GM18507 (cell line): ENCODE measurements at regions not wholly inside any gene's neighbourhood (a gene's known extent, or its start where the extent isn't known, plus 50 kb on each side); places are given as distances from the start of the nearest gene placed in this dataset.

Experiments
- DNase-seq: peaks from one replicate; pipeline ENCODE4 v3.0.0; 2011; ENCODE audit warnings: low read depth; ENCODE audit not compliant: insufficient read length; ENCODE audit errors: extremely low spot score
- FAIRE-seq: peaks from 2 replicates; lab custom pipeline; 2011; peaks lifted over from hg19 to GRCh38; lab: Jason Lieb, UNC

DNA sequence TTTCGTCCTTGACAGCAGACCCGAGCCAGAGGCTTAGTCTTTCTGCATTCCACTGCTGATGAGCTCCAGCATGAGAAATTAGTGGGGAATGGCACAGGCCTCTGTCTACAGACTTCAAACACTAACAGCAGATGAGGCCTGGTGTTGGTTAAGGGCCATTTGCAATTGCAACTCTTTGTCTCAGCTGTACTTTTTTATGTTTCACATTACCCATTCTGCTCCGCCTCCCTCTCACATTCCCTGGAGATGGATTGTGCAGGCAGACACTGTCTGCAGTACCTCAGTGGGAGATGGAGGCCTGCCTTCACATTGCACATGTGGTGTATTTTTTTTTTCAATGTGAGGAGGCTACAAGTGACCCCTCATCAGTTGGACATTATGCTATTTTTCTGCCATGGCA lies 370.2 kb downstream of the DUSP10 start:
- FAIRE-seq (no peak), DNase-seq (no peak)

DNA sequence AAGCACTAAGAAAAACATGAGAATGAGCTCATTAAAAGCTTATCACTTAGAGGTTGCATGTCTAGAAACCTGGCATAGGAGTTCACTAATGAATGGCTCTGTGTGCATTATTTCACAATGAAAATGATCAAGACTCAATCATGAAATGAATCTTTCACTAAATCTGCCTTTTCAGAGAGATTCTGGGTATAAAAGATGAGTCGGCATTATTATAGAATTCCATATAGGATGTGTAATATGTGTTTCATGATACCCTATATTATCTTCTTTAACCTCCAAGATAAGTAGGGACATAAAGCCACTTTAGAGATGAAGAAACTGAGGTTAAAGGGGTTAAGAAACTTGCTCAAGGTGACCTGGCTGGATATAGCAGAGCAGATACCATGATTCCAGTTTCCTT lies 368.1 kb downstream of the DUSP10 start:
- DNase-seq = no peak
- FAIRE-seq = no peak

DNA sequence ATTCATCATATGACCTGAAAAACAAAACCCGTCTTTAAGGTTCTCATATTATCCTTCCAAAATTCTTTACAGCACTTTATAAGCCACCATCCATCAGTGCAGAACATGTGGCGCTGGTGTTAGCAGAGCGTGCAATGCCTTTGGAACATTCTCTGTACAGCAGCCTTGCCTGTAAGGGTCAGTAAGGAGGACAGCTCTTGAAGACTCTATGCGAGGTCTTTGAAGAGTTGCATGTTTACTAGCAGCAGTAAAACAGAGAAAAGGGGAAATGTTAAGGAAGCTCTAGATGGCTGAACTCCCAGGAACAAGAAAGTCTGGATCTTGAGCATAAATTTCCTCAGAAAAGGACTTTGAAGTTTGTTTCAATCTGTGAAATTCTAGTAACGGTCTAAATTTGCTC lies 365.6 kb downstream of the DUSP10 start:
- FAIRE-seq = no peak
- DNase-seq = no peak

DNA sequence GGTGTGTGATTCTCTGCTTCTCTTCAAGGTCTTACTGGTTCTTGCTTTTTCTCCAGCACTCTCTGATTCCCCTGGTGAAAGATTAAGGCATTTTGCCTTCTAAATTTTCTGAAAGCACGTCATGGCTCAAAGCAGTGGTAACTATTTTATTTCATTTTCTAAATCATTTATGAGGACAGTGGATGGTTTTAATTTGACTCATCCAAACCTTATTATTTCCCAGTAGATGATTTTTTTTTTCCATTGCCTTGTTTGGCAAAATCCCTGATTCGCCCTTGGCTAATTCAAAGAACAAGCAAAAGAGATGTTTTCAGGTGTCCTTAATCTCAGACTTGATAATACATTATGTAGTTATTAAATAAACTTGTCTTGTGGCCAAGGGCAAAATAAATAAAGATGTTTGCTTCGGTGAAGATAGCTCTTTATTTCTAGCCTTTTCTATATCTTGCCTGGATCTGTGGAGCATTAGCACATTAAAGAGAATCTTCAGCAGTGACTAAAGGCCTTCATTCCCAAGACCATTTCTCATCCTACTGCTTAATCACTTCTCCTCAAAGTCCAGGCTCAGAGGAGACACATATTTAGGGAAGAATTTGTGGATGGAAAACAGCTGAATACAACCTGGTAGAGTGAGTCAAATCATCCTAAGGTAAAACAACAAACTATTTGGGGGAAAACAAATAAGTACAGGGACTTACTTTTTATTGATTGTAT lies 359.8 kb downstream of the DUSP10 start:
- FAIRE-seq (no peak), DNase-seq (no peak)

DNA sequence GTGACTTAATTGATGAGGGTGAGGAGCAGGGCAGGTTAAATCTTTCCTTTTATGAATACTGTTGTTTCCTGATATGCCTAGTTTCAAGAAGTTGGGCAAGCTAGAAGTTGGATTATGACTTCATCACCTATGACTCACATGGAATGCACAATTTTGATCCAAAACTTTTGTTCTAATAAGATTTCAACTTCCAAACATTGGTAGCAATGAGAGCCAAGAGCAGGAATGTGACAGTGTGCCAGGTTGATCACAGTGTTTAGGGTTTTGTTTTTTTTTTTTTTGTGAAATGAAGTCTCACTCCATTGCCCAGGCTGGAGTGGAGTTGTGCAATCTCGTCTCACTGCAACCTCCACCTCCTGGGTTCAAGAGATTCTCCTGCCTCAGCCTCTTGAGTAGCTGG lies 349.4 kb downstream of the DUSP10 start:
- FAIRE-seq (no peak), DNase-seq (no peak)

DNA sequence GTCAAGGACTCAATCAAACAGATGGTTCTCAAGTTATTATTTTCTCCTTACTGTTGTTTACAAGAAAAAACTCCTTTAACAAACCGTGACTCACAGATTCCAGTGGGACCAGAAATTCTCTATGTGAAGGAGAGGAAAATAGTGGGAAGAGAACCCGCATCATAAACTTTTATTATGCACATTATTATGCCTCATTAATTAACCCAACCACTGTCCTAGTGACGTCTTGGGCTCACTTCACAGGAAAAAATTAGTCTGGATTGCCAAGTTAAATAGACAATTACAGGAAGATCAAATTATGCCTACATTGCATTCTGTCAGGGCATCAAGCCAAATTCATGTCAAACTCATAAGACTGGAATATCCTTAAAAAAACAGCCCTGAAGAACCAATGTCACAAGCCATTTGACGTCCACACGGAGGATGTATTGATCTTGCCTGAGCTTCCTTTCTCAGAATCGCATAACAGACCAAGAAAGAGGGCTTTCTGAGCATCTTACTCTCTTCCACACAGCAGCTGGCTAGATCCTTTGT lies 347.8 kb downstream of the DUSP10 start:
- FAIRE-seq (no peak), DNase-seq (no peak)

DNA sequence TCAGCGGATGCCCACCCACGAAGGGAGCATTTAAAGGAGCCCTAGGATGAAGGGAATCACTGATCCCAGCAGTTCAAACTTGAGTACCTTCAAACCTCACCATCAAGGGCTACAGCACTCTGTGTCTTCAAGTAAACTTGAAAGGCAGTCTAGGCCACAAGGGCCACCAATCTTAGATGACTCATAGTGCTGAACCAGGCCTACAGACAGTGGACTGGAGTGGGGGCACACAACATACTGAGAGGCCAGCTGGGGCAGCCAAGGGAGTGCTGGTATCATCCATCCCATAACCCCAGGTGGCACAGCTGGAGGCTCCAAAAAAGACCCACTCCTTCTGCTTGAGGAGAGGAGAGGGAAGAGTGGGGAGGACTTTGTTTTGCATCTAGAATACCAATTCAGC lies 345.4 kb downstream of the DUSP10 start:
- no peak for FAIRE-seq

DNA sequence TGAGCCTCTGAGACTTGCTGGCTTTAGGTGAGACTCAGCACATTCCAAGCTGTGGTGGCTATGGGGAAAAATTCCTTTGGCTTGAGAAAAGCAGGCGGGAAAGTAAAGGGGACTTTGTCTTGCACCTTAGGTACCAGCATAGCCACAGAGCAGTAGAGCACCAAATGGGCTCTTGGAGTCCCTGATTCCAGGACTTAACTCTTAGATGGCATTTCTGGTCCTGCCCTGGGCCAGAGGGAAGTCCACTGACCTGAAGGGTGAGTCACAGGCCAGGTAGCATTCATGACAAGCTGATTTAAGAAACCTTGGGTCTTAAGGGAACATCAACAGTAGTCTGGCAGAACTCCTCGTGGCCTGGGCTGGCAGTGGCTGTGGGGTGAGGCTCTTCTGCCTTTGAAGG lies 344.7 kb downstream of the DUSP10 start:
- no peak for DNase-seq
- FAIRE-seq = no peak

More for the DNA sequence above, 345.4 kb downstream of the DUSP10 start:
- DNase-seq = no peak

DNA sequence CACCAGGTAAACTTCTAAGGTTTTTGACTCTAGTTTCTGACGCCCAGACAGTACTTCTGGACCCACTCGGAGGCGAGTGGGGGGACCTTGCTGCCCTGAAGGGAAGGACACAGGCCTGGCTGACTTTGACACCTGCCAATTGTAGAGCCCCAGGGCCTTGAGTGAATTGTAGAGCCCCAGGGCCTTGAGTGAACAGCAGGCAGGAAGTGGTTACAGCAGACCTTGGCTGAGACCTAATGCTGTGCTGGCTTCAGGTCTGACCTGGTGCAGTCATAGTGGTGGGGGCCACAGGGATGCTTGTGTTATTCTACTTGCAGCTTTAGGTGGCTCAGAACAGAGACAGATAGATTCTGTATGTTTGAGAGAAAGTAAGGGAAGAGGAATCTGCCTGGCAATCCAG lies 344.3 kb downstream of the DUSP10 start:
- no peak for DNase-seq
- no peak for FAIRE-seq

DNA sequence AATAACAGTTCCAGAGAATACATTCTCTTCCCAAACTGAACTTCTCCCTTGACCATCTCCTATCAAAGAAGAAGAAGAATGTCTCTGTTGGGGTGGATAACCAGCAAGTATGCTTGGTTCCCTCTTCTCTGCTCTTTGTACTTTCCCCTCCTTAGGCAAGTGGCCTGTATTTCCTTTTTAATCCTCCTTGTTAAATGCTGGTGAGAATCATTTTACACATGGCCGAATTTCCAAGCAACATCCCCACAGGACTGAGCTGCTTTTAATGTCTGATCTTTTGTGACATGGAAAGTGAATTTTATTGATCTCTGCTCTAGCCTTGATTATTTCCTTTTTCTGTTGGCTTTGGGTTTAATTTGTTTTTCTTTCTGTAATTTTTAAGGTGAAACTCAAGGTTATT lies 336.7 kb downstream of the DUSP10 start:
- DNase-seq (no peak), FAIRE-seq (no peak)

DNA sequence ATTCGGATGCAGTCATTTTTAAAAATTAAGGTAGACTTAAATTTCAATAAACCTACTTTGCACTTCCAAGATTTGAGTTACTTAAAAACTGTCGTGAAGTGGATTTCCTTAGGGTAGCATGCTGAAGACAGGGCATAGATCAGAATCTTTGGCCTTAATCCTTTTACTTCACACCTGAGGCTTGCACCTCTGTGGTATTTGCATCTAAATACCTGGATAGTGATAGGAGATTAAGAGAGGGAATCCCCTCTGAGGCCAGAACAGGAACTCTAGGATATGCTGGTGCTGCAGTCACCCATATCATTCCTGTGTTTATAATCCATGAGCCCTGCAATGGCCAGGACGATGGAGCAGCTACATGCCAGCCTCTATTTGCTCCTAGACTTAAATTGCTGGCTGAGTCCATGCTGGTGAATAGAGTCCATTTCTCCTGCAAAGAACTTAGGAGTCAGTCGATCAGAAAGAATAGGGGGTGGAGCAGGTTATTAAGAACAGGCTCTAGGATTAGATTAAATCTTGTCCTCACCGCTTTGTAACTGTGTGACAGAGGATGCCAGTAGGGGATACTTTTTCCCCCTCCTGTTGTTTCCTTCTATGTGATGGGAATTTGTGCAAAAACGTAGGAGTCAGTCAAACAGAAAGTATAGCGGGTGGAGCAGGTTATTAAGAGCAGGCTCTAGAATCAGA lies 333.6 kb downstream of the DUSP10 start:
- FAIRE-seq (no peak), DNase-seq (no peak)

DNA sequence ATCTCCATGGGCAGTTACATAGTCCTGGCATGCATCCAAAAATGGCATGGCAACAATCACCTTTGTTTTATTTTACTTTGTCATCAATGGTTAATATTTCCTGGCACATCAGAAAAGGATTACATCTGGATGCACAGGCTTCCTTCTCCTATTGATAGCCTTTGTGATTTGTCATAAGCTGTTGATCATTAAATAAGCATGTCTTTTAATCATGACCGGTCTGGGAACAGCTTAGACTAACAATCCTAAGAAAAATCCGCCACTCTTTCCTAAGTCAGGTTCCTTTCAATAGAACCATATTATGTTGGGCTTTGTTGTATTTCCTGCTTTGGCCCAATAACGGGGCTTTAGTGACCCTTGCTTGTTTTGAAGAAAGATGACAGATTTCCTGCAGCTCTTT lies 330.6 kb downstream of the DUSP10 start:
- no peak for FAIRE-seq
- no peak for DNase-seq

DNA sequence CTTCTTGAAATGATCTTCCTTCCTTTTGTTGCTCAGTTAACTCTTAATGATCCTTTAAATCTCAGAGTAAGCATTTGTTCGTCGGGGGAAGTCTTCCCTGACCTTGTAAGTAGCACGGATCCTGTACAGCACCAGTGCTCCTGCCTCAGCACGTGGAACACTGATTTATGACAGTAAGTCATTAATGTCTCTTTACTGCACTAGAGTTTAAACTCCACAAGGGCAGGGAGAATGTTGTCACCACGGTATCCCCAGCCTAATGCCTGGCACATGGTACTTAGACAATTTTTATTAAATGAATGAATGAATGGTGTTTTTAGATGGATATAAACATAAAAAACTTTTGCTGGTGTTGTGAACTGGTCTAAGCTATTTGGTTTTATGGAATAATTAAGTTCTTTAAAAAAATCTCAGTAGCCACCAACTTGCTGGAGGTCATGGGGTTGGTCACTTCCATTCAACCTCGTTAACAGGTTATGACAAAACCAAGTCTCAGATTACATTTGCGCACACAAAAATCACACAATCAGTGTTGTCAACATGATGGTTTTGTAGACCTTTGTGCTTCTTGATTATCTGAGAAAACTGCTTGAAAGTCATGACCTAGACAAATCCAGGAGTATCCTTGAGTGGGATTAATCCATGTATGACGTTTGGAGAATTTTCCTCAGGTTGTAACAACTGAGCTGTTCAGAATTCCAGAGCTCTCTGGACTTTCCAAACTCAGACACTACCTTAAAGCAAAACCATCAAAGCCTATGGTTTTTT lies 326.9 kb downstream of the DUSP10 start:
- DNase-seq (no peak), FAIRE-seq (no peak)

DNA sequence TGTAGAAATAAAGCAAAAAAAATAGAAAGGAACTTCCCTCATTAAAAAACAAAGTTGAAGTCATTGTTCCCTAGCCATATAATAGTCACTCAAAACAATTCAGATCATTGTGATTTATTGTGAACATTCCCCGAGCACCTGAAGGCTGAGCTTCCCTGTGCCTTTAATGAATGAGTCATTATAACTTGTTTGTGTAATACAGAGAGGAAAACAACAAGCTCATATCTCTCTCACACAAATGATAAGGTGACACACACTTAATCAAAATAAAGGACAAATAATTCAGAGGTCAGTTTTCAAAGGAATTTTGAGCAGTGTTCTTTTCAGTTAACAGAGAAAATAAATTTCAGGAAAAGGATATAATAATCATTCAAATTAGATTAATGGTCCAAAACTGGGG lies 326.2 kb downstream of the DUSP10 start:
- DNase-seq = no peak
- FAIRE-seq = no peak

DNA sequence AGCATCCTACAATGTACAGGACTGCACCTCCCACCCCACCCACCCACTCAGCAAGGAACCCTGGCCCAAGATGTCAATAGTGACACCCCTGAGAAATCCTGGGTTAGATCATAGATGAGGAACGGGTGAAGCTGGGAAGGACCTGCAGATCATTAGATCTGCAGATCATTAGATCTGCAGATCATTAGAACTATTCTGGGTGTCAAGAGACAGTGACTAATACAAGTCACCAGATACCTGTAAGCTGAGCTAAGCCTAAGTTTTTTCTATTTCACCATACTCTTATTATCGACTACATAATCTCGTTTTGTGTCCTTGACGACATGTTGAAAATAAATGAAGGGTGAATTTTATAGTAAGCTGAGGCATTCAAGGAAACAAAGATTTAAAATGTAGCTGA lies 325.7 kb downstream of the DUSP10 start:
- DNase-seq = no peak

DNA sequence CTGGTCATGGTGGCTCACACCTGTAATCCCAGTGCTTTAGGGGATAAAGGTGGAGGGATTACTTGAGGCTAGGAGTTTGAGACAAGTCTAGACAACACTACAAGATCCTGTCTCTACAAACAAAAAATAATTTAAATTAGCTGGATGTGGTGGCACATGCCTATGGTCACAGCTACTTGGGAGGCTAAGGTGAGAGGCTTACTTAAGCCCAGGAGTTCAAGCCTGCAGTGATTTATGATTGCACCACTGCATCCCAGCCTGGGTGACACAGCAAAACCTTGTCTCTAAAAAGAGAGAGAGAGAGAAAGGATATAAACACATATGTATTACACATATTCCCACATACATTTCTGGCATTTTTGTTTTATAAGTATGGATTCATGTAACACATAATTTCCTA lies 325.2 kb downstream of the DUSP10 start:
- DNase-seq (no peak), FAIRE-seq (no peak)

More for the DNA sequence above, 325.7 kb downstream of the DUSP10 start:
- FAIRE-seq = no peak

DNA sequence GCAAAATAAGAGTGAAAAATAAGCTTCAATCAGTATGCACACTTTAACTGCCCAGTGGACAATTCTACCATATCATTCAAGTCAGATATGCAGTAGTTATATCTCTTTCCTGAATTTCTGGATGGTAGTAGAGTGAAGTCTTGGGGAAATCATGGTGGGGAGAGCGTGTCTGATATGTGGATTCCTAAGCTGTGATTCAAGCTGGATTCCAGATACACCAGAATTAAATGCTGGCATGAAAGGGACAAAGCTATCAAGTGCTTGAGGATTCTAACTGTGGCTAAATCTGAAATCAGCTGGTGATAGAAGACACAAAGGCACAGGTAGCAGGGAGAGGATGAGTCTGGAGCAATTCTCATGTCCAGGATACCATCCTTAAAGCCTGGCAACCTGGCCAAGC lies 323.5 kb downstream of the DUSP10 start:
- DNase-seq (no peak), FAIRE-seq (no peak)

DNA sequence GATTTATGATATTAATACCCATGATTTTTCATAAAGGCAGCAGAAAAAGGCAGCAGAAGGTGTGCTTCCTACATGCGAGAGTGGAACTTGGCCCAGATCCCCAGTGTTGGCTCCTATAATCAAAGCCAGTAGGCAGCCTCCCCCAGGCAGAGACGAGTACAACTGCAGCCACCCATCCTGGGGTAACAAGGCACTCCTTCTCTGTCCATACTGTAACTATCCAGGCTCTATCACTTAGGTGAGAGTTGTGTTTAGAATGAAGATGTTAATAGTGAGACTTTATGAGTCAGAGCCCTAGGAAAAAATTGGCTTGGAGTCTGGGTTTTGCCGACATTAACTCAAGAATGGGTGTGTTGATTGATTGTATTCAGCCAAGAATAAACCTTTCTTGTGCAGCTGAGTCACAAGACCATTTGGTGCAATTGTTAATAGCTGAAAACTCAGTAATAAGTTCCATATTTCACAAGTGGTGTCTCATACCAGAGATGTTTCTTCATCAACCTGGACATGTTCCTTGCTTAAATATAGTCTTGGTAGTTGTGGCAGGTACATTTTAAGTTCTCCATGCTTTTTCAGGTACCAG lies 322.3 kb downstream of the DUSP10 start:
- no peak for DNase-seq
- FAIRE-seq = no peak

DNA sequence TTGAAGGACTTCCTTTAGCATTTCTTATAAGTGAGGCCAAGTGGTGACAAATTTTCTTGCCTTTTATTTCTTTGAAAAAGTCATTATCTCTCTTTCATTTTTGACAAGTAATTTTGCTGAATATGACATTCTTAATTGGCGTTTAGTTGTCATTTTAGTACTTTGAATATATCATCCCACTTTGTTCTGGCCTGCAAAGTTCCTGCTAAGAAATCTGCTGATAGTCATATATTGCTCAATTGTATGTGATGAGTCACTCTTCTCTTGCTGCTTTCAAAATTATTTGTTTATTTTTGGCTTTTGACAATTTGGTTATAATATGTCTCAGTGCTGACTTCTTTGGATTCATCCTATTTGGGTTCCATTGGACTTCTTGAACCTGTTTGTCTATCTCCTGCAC lies 312.6 kb downstream of the DUSP10 start:
- FAIRE-seq = no peak
- DNase-seq = no peak
